Ovary (tissue), 3 donors: ENCODE measurements at regions not wholly inside any gene's neighbourhood (a gene's known extent, or its start where the extent isn't known, plus 50 kb on each side); places are given as distances from the start of the nearest gene placed in this dataset.

ENCODE experiments used
- CTCF ChIP-seq, 3 donors: fragments of 450-650 bp in 2 of 3; fragments of 200-600 bp in 1 of 3; IDR thresholded peaks; one replicate each; pipeline versions ENCODE4 v1.5.1 to v1.8.0; 2016 to 2022; ENCODE audit warnings: antibody characterized with exemption in 3 of 3, mild to moderate bottlenecking in 1 of 3
- EP300 ChIP-seq: sonication (generic); formaldehyde crosslinking; IDR thresholded peaks from one replicate; pipeline ENCODE4 v1.6.1; 2017; ENCODE audit warnings: antibody characterized with exemption
- POLR2A ChIP-seq: fragments of 450-650 bp; IDR thresholded peaks from one replicate; pipeline ENCODE4 v1.6.1; 2017; ENCODE audit warnings: antibody characterized with exemption, mild to moderate bottlenecking, moderate library complexity
- donor health status: DM: no; HTN: no; CAD: no.

GRCh38 chr1:214761030-214761429, 158.0 kb downstream of the CENPF start:
- TF ChIP-seq CTCF (IDR thresholded peaks at IDR 0.05), result no peak
- TF ChIP-seq POLR2A, result no peak
- TF ChIP-seq EP300, result no peak
